HG03575 (cell line): ENCODE measurements at regions not wholly inside any gene's neighbourhood (a gene's known extent, or its start where the extent isn't known, plus 50 kb on each side); places are given as distances from the start of the nearest gene placed in this dataset.
A peak's percentile ranks its signal among the peaks of the same experiment; 100 is the strongest.

Experiments used
- ATAC-seq: cut with Tn5 transposase; IDR thresholded peaks from one replicate; pipeline ENCODE4 v1.9.1; 2021; ENCODE audit not compliant: unreplicated experiment, insufficient number of reproducible peaks, low FRiP score; ENCODE audit errors: extremely low read depth

DNA sequence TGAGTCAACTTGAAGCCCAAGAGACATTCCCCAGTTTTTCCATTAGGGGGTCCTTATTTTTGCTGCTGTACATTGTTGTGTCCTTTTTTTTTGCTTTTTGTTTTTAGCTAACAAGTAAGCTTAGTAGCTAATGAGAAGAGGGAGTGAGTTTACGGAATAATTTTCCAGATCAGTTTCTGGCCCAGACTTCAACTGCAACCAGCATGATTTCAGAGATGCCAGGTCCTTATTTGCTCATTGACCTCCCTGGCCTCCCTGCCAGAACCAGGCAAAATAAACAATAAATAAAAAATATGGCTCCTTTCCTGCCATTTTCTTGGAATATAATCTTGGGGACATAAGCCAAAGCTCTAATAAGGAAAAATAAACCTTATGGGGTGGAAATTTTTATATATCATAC is 185.9 kb downstream of the FAT3 start:
- no peak for ATAC-seq

DNA sequence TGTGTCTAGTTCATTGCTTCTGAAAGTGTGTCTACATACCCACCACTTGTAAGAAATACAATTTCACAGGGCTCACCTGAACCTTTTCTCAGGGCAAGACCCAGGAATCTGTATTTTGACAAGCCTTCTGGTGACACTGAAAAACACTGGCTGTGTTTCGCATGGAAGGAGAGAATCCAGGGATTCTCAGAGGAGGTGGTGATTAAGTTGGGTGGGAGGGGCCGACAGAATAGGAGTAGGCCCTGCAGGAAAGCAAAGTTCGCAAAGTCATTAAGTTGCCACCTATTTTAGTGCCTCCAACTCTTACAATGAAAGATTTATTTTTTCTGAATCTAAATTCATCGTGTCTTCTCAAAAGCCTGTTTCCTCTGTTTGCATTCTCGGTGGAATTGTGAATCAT is 186.8 kb downstream of the FAT3 start:
- ATAC-seq = no peak

DNA sequence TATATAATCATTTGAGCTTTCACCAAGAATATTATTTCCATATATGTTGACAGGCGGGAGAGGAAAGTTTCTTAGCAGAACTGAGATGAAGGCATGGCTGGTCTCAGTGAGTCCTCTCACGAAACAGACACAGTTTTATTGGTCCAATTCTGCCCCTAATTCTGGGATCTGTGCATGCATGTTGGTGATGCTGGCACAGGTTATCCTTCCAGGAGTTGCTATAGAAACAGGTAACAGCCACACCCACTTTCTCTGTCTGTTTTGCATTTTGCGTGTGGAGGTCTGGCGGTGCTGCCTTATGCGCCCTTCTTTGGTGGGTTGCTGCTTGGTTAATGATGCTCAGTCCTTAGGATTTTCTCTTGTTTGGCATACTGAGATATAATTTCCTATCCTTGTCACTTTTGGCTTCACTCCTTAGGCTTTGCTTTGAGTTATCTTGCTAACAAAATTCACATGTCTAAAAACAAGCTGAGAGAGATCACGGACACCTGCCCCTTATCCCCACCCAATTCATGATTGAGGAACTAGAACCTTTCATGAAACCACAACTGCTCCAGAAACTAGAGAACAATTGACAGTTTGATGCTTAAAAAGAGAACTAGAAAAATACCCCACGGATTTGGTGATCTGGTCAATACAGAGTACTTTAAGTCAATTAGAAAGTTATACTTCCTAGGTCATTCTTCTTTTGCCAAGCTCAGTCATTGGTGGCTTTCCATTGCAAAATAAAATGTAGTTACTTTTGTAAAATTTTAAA is 189.3 kb downstream of the FAT3 start:
- peak; percentile 95 for ATAC-seq

DNA sequence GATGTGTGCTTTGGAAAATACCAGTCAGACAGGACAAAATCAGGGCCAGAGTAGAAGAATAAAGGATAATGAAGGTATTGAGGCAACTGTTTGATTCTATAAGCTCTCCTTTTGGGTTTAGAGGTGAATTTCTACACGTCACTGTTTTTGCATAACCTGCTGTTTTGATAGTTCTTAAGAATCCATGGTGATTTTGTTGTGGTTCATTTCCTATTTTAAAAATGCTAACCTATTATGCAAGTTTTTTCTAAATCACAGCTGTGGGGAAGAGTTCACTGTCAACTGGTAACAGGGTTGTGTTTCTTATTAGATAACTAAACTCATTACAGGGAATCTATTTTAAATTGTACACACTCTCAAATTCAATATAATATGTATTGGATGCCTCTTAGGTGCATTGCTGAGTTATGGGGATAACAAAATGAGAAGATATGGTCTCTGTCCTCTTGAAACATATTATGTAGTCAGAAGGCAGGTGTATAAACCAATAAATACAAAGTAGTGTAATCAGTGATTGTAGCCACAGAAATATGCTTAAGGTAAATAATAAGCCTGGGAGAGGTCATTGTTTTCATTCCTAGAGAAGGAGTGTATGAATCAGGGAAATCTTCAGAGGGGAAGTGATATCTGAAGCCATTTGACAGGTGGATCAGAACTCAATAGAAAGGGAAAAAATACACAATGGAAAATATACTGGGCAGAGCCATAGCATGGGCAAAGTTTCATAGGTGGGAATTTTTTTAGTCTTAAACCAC is 192.5 kb downstream of the FAT3 start:
- no peak for ATAC-seq

DNA sequence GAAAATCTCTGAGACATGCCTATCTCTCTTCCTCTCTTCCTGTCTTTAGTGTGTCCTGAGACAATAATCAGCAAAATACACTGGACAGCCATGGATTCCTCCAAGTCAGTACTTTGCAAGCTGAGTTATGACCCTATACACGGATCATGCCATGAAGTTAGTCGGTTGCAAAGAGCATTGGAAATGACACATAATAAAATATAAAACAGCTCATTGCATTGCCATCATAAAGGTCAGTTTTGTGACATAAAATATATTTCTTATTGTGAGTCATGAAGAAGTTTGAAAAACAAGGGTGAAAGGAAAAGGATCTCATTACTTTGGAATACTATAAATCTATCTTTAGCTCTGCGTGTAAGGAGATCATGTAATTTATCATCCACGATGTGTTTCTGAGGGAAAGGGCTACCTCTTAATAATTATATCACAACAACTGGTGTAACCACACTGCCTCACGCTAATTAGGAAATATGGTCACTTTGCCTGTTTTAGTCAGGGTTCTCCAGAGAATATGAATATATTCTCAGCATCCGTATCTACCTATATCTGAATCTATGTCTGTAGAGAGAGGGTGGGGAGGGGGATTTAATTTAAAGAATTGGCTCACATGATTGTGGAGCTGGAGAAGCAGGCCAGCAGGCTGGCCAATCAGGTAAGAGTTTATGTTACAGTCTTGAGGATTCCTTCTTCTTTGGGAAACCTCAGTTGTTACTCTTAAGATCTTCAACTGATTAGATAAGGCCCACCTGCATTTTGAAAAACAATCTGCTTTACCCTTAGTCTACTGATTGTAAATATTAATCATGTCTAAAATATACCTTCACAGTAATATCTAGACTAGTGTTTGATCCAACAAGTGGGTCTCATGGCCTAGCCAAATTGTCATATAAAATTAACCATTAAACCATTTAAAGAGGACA is 198.8 kb downstream of the FAT3 start:
- ATAC-seq = no peak

- no peak for ATAC-seq
These were observed 199.7 kb downstream of the FAT3 start for GRCh38 chr11:92424281-92424680.

GRCh38 chr11:92425127-92425526 is 200.5 kb downstream of the FAT3 start:
- no peak for ATAC-seq

DNA sequence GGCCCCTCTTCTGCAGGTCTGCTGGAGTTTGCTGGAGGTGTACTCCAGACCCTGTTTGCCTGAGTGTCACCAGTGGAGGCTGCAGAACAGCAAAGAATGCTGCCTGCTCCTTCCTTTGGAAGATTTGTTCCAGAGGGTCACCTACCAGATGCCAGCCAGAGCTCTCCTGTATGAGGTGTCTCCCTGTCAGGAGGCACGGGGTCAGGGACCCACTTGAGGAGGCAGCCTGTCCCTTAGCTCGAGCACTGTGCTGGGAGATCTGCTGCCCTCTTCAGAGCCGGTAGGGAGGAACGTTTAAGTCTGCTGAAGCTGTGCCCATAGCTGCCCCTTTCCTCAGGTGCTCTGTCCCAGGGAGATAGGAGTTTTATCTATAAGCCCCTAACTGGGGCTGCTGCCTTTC is 207.9 kb downstream of the FAT3 start:
- ATAC-seq = no peak

DNA sequence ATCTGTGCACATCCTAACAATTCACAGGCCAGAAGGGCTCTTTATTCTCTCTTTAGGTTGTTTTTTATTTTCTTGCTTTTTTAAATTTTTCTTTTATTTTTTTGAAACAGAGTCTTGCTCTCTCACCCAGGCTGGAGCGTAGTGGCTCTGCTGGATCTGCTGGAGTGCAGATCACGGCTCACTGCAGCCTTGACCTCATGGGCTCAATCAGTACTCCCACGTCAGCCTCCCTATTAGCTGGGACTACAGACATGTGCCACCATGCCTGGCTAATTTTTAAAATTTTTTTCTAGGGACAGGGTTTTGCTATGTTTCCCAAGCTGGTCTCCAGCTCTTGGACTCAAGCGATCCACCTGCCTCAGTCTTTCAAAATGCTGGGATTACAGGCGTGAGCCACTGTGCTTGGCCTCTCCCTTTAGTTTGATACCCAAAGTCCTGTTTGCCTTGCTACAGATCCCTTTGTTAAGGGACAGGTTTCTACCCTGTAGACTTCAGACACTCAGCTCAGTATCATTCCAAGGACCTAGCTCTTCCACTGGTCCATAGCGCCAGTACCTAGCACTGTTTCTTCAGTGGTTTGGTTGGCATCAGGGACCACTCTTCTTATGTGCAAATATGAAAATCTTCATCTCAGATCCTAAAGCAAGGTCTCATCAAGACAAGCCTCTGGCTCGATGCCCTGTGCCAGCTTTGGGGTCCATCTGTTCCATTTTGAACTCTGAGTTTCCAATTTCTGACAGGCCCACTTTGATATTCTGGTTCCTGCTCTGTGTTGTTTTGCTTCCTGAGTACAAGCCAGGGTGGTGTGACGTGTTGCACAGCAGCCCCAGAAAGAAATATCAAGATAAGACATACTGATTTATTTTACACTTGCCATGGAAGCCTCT is 211.7 kb downstream of the FAT3 start:
- ATAC-seq = no peak

DNA sequence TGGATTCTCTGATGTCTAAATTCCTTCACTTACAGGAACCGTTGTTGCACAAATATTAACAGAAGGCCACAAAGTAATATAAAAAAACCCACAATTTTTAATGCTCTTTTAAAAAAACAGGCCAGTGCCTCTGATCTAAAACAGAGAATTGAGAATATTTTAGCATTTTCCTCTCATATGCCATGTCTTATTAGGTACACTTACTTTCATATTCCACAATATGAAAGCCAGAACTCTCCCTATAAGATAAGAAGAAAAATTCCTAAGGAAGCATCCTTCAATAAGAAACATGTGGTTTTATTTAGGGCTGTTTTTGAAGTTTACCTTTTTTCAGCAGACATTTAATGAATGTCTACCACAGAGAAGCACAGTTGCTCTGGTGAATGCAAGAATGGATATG is 214.5 kb downstream of the FAT3 start:
- no peak for ATAC-seq

- ATAC-seq = no peak
These were observed 216.3 kb downstream of the FAT3 start for GRCh38 chr11:92440701-92441442.

DNA sequence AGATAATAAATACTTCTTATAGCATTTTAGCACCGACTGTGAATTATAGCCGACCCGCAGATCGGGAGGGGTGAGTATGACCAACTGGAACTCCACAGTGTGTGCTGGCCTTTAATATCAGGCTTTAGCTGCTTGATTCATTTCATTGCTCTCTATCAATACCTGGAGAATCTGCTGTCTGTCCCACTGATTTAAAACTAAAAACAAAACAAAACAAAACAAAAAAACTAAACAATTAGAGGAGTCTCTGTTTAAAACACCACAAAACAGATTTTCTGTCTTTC is 216.8 kb downstream of the FAT3 start:
- ATAC-seq = no peak

GRCh38 chr11:92443199-92443598 is 218.6 kb downstream of the FAT3 start:
- no peak for ATAC-seq

- ATAC-seq = no peak
These were observed 223.0 kb downstream of the FAT3 start for GRCh38 chr11:92447586-92447985.

- no peak for ATAC-seq
These were observed 224.6 kb downstream of the FAT3 start for GRCh38 chr11:92449222-92449621.

GRCh38 chr11:92449780-92450179 is 225.2 kb downstream of the FAT3 start:
- no peak for ATAC-seq

DNA sequence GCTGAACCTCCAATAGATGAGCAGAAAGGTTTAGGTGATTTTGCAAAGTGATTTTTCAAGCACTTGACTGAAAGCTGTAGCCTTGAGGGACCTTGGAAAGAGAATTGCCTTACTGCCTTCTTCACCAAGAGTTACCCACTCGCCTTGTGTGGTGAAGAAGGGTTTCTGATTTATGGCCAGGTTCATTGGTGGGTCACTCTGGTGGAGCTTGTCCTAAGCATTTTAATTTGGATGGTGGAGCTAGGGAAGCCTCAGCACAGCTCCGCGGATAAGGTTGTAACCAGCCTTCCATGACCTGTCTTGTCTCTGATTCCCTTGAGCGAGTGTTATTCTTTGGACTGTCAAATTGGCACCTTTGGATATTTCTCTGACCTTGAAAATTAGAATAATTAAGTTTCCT is 226.4 kb downstream of the FAT3 start:
- no peak for ATAC-seq

DNA sequence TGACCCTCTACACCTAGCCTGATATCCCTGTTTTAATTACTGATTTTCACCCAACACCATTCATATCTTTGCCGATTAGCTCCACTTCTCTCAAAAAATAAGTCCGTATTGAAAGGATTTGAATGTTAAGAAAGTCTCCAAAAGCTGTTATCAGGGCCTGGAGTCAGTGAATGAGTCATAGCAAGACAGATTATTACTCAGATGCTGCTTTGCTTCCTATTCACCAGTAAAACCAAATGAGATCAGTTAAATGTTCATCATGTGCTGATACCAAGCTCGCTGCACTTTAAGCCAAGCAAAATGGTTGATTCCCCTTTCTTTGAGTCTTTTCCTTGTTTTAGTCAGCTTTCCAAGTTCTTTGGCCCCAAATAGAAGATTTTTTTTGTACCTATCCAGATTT is 228.4 kb downstream of the FAT3 start:
- ATAC-seq = no peak
